ENCODE measurements at regions not wholly inside any gene's neighbourhood (a gene's known extent, or its start where the extent isn't known, plus 50 kb on each side); places are given as distances from the start of the nearest gene placed in this dataset.

DNA sequence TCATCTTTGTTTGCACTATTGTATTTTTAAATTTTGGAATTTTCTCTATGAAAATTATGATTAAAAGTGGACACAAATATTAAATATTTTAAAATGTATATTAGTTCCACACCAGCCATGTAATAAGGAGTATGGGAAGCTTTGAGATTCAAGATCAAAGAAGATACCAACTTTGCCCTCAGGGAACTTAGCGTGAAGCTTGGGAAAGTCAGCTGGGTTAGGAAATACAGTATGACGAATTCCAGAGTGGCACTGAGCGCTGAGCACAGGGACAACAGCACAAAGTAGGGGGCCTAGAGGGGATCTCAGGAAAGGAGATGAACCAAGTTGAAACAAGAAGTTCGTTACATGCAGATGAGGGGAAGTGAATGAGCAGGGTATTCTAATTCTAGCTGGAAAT, 76.9 kb upstream of the SHISA2 start (continued):
- TF ChIP-seq HDAC2 (IDR thresholded peaks at IDR 0.05; ENCODE audit: borderline replicate concordance in 1 of 2, low read depth in 2 of 2, low read length in 2 of 2) (no peak), TCF12 (IDR thresholded peaks at IDR 0.05; ENCODE audit: low read depth, low read length) (no peak), TEAD4 (IDR thresholded peaks at IDR 0.05; ENCODE audit: low read depth, low read length) (no peak), RNF2 (IDR thresholded peaks at IDR 0.05; ENCODE audit: borderline replicate concordance, low read depth, low read length, missing control alignments, poor library complexity, severe bottlenecking) (no peak), SIX5 (IDR thresholded peaks at IDR 0.05; ENCODE audit: low read depth, low read length) (no peak)

All from H1 (cell line).